Activated CD4-positive, alpha-beta T cell treated with anti-CD3 and anti-CD28 coated beads for 4 hours (primary cell): ENCODE measurements at regions not wholly inside any gene's neighbourhood (a gene's known extent, or its start where the extent isn't known, plus 50 kb on each side); places are given as distances from the start of the nearest gene placed in this dataset.

ENCODE experiments used
- DNase-seq, 2 donors: peaks; one replicate each; pipeline ENCODE4 v3.0.0-alpha.2; 2020

- no peak for DNase-seq
These were observed 246.0 kb upstream of the UBE2E3 start for GRCh38 chr2:180734382-180734781.

- DNase-seq: no peak
These were observed 247.1 kb upstream of the UBE2E3 start for GRCh38 chr2:180733330-180733729.

- no peak for DNase-seq
These were observed 248.1 kb upstream of the UBE2E3 start for GRCh38 chr2:180732337-180732736.

- no peak for DNase-seq
These were observed 249.4 kb upstream of the UBE2E3 start for GRCh38 chr2:180730976-180731375.

- DNase-seq: no peak
These were observed 251.4 kb upstream of the UBE2E3 start for GRCh38 chr2:180728928-180729559.

GRCh38 chr2:180723712-180724111 is 256.7 kb upstream of the UBE2E3 start:
- DNase-seq: no peak

- DNase-seq: no peak
These were observed 257.7 kb upstream of the UBE2E3 start for GRCh38 chr2:180722551-180723239.

- DNase-seq: no peak
These were observed 259.6 kb upstream of the UBE2E3 start for GRCh38 chr2:180720829-180721228.

- DNase-seq: no peak
These were observed 262.8 kb upstream of the UBE2E3 start for GRCh38 chr2:180717588-180717987.

- no peak for DNase-seq
These were observed 263.9 kb upstream of the UBE2E3 start for GRCh38 chr2:180716186-180717180.

- DNase-seq: no peak
These were observed 265.4 kb upstream of the UBE2E3 start for GRCh38 chr2:180715044-180715443.

GRCh38 chr2:180709392-180710145 is 270.8 kb upstream of the UBE2E3 start:
- no peak for DNase-seq

GRCh38 chr2:180707884-180708205 is 272.6 kb upstream of the UBE2E3 start:
- DNase-seq: no peak

- DNase-seq: no peak
These were observed 273.1 kb upstream of the UBE2E3 start for GRCh38 chr2:180707175-180707883.

- no peak for DNase-seq
These were observed 273.7 kb upstream of the UBE2E3 start for GRCh38 chr2:180706694-180707093.

GRCh38 chr2:180705551-180705950 is 274.9 kb upstream of the UBE2E3 start:
- no peak for DNase-seq

GRCh38 chr2:180705122-180705521 is 275.3 kb upstream of the UBE2E3 start:
- DNase-seq: no peak

GRCh38 chr2:180699657-180700361 is 280.6 kb upstream of the UBE2E3 start:
- DNase-seq: no peak

- no peak for DNase-seq
These were observed 281.7 kb upstream of the UBE2E3 start for GRCh38 chr2:180698668-180699067.

- no peak for DNase-seq
These were observed 284.6 kb upstream of the UBE2E3 start for GRCh38 chr2:180695586-180696401.
